GM06990 (cell line): ENCODE measurements at regions not wholly inside any gene's neighbourhood (a gene's known extent, or its start where the extent isn't known, plus 50 kb on each side); places are given as distances from the start of the nearest gene placed in this dataset.

Experiments used
- DNase-seq: peaks from one replicate; pipeline ENCODE4 v3.0.0-alpha.2; 2011; ENCODE audit not compliant: insufficient read length; ENCODE audit errors: extremely low read depth
- H3K27me3 ChIP-seq: replicated peaks from 2 replicates; pipeline ENCODE4 v1.6.0; 2011; ENCODE audit warnings: low read length; ENCODE audit not compliant: control insufficient read depth, insufficient read depth
- H3K36me3 ChIP-seq: 2 replicates; pipeline ENCODE4 v1.5.1; 2011; ENCODE audit warnings: low read length; ENCODE audit not compliant: control insufficient read depth, insufficient read depth
- H3K4me3 ChIP-seq: replicated peaks from 2 replicates; pipeline ENCODE4 v1.5.1; 2011; ENCODE audit warnings: low read depth, mild to moderate bottlenecking, control low read depth, low read length
- CTCF ChIP-seq: IDR thresholded peaks from 2 replicates; pipeline ENCODE4 v1.5.1; 2011; ENCODE audit warnings: low read length, control low read depth, mild to moderate bottlenecking, inconsistent platforms; ENCODE audit not compliant: insufficient read depth, poor library complexity, severe bottlenecking

- no peak for DNase-seq
- Histone ChIP-seq H3K4me3 (no peak overlapping the region), H3K27me3 (no peaks in the 10 kb centered on the region), H3K36me3 (no peaks in the 10 kb centered on the region)
- TF ChIP-seq CTCF, result no peak
Observed at GRCh38 chr6:122187186-122187585, 212.3 kb upstream of the HSF2 start.

- Histone ChIP-seq H3K36me3 (no peaks in the 10 kb centered on the region), H3K27me3 (no peaks in the 10 kb centered on the region), H3K4me3 (no peak overlapping the region)
- DNase-seq, result no peak
- no peak for TF ChIP-seq CTCF
Observed at GRCh38 chr6:122198922-122199321, 200.5 kb upstream of the HSF2 start.

- TF ChIP-seq CTCF, result no peak
- H3K4me3 ChIP-seq, result no peak overlapping the region
- H3K36me3 ChIP-seq, result no peaks in the 10 kb centered on the region
- DNase-seq, result no peak
- no peaks in the 10 kb centered on the region for H3K27me3 ChIP-seq
Observed at GRCh38 chr6:122200440-122200839, 199.0 kb upstream of the HSF2 start.

GRCh38 chr6:122202576-122203137 lies 196.8 kb upstream of the HSF2 start:
- no peaks in the 10 kb centered on the region for H3K36me3 ChIP-seq
- no peak for DNase-seq
- no peaks in the 10 kb centered on the region for H3K27me3 ChIP-seq
- TF ChIP-seq CTCF, result no peak
- no peak overlapping the region for H3K4me3 ChIP-seq

GRCh38 chr6:122207061-122207460 lies 192.4 kb upstream of the HSF2 start:
- TF ChIP-seq CTCF, result no peak
- no peak for DNase-seq
- no peak overlapping the region for H3K4me3 ChIP-seq
- H3K27me3 ChIP-seq, result no peaks in the 10 kb centered on the region
- H3K36me3 ChIP-seq, result no peaks in the 10 kb centered on the region

- Histone ChIP-seq H3K36me3 (no peaks in the 10 kb centered on the region), H3K4me3 (no peak overlapping the region), H3K27me3 (no peaks in the 10 kb centered on the region)
- TF ChIP-seq CTCF, result no peak
- DNase-seq, result no peak
Observed at GRCh38 chr6:122207794-122208193, 191.7 kb upstream of the HSF2 start.
